ENCODE measurements at regions not wholly inside any gene's neighbourhood (a gene's known extent, or its start where the extent isn't known, plus 50 kb on each side); places are given as distances from the start of the nearest gene placed in this dataset.
A peak's percentile ranks its signal among the peaks of the same experiment; 100 is the strongest.

GRCh38 chr6:71402096-71402495, 113.5 kb downstream of the OGFRL1 start:
- intact Hi-C loops (cut with DNase I) = no loop called here
- DNase-seq = no peak
- no peaks in the 10 kb centered on the region for H3K36me3 ChIP-seq
- no peak overlapping the region for H3K4me3 ChIP-seq
- no peaks in the 10 kb centered on the region for H3K9me3 ChIP-seq
- no peak for TF ChIP-seq POLR2A (IDR thresholded peaks at IDR 0.05)
- no peak overlapping the region for H3K27ac ChIP-seq
- 77 to 92% methylated on average over 3 of the region's 3 CpGs for WGBS, 2 donors
- no peaks in the 10 kb centered on the region for H3K27me3 ChIP-seq
- H3K4me1 ChIP-seq = peaks cover 0 to 9% (median 3%) of the 10 kb centered on the region in 3 donors

- no peaks in the 10 kb centered on the region for H3K27me3 ChIP-seq
- DNase-seq = no peak
- WGBS, 2 donors = 63 to 74% methylated on average over 9 of the region's 9 CpGs
- peaks cover 0 to 9% (median 3%) of the 10 kb centered on the region in 3 donors for H3K4me1 ChIP-seq
- no peaks in the 10 kb centered on the region for H3K36me3 ChIP-seq
- no peaks in the 10 kb centered on the region for H3K9me3 ChIP-seq
- TF ChIP-seq POLR2A (IDR thresholded peaks at IDR 0.05) (no peak), CTCF (IDR thresholded peaks at IDR 0.05) (no peak)
- intact Hi-C loops (cut with DNase I) = no loop called here
- peak overlapping the region in 1 of 4 donors; percentile 35 for H3K27ac ChIP-seq
- H3K4me3 ChIP-seq = no peak overlapping the region
Observed at GRCh38 chr6:71403422-71404134, 115.0 kb downstream of the OGFRL1 start.

- no peak for DNase-seq
- intact Hi-C loops (cut with DNase I) = no loop called here
- no peak overlapping the region for H3K4me3 ChIP-seq
Observed at GRCh38 chr6:71404145-71404966, 115.7 kb downstream of the OGFRL1 start.

GRCh38 chr6:71404967-71405278, 116.3 kb downstream of the OGFRL1 start:
- no peak for TF ChIP-seq POLR2A (IDR thresholded peaks at IDR 0.05)
- TF ChIP-seq CTCF (IDR thresholded peaks at IDR 0.05) = no peak
- H3K27me3 ChIP-seq = no peaks in the 10 kb centered on the region
- no peaks in the 10 kb centered on the region for H3K36me3 ChIP-seq
- H3K9me3 ChIP-seq = no peaks in the 10 kb centered on the region
- no peak overlapping the region for H3K4me3 ChIP-seq
- H3K4me1 ChIP-seq = peaks cover 0 to 9% (median 3%) of the 10 kb centered on the region in 3 donors
- no peak for DNase-seq
- intact Hi-C loops (cut with DNase I) = no loop called here
- 25 to 31% methylated on average over 1 of the region's 1 CpG for WGBS, 2 donors
- peak overlapping the region in 2 of 4 donors; percentile 22 to 35 for H3K27ac ChIP-seq

More at GRCh38 chr6:71404145-71404966, 115.7 kb downstream of the OGFRL1 start:
- 63 to 64% methylated on average over 4 of the region's 4 CpGs for WGBS, 2 donors
- H3K27ac ChIP-seq = peak overlapping the region in 3 of 4 donors; percentile 22 to 35 (median 28)
- no peaks in the 10 kb centered on the region for H3K36me3 ChIP-seq
- H3K9me3 ChIP-seq = no peaks in the 10 kb centered on the region
- H3K27me3 ChIP-seq = no peaks in the 10 kb centered on the region
- H3K4me1 ChIP-seq = peaks cover 0 to 9% (median 3%) of the 10 kb centered on the region in 3 donors
- no peak for TF ChIP-seq POLR2A (IDR thresholded peaks at IDR 0.05)
- TF ChIP-seq CTCF (IDR thresholded peaks at IDR 0.05) = no peak

- H3K36me3 ChIP-seq = no peaks in the 10 kb centered on the region
- no peaks in the 10 kb centered on the region for H3K9me3 ChIP-seq
- no peak for DNase-seq
- TF ChIP-seq POLR2A (IDR thresholded peaks at IDR 0.05) = no peak
- no peak for TF ChIP-seq CTCF (IDR thresholded peaks at IDR 0.05)
- peak overlapping the region in 1 of 4 donors; percentile 35 for H3K27ac ChIP-seq
- WGBS, 2 donors = 70 to 79% methylated on average over 1 of the region's 1 CpG
- H3K27me3 ChIP-seq = no peaks in the 10 kb centered on the region
- peaks cover 0 to 9% (median 3%) of the 10 kb centered on the region in 3 donors for H3K4me1 ChIP-seq
- no peak overlapping the region for H3K4me3 ChIP-seq
- intact Hi-C loops (cut with DNase I) = no loop called here
Observed at GRCh38 chr6:71405416-71405815, 116.8 kb downstream of the OGFRL1 start.

Measured in esophagus squamous epithelium (tissue), 5 donors.